ENCODE measurements at regions not wholly inside any gene's neighbourhood (a gene's known extent, or its start where the extent isn't known, plus 50 kb on each side); places are given as distances from the start of the nearest gene placed in this dataset.

DNA sequence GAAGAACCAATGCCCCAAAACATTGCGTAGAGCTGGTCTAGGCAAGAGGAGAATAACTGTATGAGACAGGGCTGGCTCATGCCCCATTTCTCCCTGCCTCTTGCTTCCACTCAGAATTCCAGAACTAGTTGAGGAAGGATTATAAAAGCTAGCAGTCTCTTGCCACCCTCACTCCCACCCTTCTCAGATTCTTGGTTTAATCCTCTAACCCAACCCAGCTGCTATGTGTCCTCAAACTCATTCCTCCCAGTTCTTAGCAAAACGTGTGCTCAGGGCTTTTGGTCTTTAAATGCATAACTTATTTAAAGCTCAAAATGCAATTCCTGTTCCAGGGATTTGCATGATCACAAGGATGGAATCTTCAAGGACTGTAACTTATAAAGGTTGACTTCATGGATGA, 466.3 kb downstream of the COG6 start:
- no peak for DNase-seq

DNA sequence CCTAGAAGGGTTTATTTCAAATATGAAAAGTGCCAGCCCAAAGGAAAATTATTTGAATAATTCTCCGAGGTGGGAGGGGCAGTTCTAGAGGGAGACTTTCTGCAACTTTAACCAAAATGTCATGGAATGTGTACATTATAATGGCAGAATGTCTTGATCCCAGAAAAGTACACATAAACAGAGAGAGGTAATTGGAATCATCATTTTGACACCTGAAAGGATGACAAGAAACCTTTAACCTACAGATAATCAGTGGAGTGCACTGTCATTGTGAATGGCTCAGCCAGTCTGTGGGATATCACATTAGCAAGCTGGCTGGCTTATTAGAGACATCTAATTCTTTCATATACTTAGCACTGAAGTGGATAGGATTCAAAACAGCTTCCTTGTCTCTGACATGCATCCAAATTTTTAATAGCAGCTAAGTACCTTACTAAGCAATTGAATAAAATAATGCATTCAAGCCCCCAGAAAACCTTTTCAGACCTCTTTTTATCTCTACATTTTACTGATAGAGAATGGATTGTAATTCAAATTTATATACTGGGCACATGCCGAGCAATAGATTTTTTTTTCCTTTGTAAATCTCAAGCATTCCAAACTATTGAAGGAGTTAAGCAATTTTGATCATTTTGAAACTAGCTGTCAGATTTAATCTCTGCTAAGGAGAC, 468.6 kb downstream of the COG6 start:
- DNase-seq = peak; percentile 22

- peak; percentile 21 for DNase-seq
Measured at GRCh38 chr13:40124633-40125015, 469.2 kb downstream of the COG6 start.

DNA sequence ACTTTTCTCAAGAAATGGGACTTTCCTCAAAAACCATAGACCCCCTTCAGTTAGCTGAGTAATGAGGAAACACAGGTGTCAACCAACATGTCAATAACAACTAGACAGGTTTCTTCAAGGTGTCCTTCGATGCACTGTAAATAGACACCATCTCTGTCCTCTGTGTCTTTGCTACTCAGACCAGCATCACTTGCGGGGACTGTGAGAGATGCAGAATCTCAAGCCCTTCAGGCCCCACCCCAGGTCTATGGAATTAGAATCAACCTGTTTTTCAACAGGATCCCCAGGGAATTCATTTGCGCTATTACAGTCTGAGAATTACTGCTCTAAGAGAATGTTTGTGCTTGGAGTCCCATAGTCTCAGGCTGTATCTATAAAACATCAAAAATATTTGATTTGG, 469.9 kb downstream of the COG6 start:
- DNase-seq = no peak

DNA sequence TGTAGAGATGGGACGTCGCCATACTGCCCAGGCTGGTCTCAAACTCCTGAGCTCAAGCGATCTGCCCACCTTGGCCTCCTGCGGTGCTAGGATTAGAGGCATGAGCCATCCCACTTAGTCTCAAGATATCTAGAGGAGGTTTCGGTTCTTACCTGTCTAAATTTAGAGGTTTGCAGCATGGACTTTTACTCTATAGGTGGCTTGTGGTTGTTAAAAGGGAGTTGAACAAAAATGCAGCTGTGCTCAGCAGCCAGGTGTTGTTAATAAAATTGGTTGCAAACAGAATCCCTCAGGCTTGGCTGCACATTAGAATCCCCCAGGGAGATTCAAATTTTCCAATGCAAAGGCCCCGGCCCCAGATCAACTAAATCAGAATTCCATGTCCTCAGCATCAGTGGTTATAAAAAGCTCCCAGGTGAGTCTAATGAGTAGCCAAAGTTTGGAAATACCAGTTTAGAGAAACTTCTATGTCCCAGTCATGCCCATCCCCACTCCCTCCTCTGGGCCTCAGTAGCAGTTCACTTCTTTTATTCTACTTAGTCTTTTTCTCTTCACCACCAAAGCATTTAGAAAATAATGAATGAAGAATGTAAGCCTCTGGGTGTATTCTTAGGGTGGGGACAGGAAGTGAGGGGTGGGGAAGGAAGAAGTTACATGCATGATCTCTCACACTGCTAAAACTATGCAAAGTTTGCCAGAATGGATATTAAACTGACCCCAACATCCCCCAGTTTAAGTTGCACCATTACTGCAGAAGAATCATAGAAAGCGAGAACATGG, 471.0 kb downstream of the COG6 start:
- DNase-seq = no peak

DNA sequence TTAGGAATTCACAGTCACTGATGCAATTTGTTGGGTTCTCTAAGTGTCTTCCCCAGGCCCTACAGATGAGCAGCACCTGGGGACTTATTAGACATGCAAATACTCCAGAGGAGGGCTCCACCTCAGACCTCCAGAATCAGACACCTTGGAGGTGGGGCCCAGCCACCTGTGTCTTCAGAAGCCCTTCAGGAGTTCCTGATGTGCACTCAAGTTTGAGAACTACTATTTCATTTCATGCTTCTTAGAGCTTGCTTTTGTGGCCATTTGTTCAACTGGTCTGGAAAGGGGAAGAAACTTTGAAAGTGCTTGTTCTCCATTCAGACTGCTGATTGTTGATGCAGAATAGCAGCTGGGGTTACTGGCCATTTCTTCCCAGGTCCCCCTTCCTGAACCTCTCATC, 472.0 kb downstream of the COG6 start:
- no peak for DNase-seq

DNA sequence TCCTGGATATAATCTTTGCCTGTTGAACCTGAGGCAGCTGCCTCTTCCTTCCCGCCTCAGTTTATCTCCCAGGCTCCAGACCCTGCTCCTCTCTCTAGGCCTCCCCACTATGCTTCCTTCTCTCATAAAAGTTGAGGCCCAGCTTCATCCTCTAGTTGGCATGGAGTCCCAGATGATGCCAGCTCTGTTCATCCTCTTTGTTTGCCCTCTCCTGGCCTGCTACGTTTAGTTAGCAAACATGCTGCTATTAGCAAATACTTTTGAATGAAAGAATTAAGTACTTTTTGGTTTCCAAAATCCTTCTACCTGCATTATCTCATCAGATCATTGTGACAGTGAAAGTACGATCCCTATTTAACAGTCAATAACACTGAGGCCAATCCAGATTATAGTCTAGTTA, 472.5 kb downstream of the COG6 start:
- no peak for DNase-seq

DNA sequence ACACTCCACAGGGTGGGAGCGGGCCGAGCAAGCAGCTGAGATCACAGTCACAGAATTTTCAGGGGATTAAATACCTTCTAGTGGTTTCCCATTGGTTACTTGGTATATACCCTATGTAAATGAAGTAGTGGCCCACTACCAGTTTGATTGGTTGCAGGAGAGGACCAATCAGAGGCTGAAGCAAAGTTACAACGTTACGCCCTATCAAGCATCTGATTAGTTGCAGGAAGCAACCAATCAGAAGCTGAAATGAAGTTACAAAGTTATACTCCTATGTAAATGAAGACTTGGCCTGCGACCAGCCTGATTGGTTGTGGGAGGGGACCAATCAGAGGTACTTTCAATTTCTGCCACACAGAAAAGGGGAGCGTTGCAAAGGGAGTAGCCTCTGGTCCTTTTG, 474.0 kb downstream of the COG6 start:
- DNase-seq = no peak

- DNase-seq = no peak
Measured at GRCh38 chr13:40130871-40131636, 475.6 kb downstream of the COG6 start.

DNA sequence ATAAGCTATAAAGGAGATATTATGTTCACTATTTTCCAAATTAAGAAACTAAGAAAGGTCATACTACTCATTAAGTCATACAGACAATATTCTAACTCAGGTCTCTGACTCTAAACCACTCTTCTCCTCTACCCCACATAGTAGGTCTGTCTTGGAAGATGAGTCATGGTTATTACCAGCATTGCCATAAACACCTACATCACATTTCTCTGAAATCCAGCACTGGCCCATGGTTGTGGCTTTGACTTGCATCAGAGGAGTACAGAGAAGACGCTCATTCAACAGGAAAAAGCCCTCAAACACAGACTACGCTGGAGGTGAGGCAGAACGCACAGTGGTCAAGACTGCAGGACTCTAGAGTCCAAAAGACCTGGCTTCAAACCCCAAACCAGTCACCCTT, 476.8 kb downstream of the COG6 start:
- no peak for DNase-seq

- no peak for DNase-seq
Measured at GRCh38 chr13:40136896-40137295, 481.4 kb downstream of the COG6 start.

DNA sequence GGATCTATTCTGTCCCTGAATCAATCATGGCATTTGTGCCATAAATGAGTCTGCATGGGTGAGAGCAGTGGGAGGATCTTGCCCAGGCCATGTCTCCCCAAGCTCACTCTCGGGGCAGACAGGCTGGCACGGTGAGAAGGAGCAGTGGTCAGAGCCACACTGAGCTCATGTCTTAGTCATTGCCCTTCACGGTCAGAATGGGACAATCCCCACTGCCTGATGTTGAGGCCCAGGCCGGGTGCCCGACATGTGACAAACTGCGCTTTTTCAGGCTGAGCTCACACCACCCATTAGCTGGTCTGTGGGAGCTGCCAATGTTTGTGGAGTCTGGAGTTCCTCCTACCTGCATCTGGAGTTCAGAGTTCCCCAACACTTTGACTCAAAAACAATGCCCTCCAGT, 481.9 kb downstream of the COG6 start:
- DNase-seq = no peak

GRCh38 chr13:40139896-40140520, 484.5 kb downstream of the COG6 start:
- no peak for DNase-seq

- DNase-seq = no peak
Measured at GRCh38 chr13:40141859-40142555, 486.5 kb downstream of the COG6 start.

- DNase-seq = no peak
Measured at GRCh38 chr13:40143106-40143505, 487.6 kb downstream of the COG6 start.

GRCh38 chr13:40143559-40143958, 488.1 kb downstream of the COG6 start:
- DNase-seq = no peak

DNA sequence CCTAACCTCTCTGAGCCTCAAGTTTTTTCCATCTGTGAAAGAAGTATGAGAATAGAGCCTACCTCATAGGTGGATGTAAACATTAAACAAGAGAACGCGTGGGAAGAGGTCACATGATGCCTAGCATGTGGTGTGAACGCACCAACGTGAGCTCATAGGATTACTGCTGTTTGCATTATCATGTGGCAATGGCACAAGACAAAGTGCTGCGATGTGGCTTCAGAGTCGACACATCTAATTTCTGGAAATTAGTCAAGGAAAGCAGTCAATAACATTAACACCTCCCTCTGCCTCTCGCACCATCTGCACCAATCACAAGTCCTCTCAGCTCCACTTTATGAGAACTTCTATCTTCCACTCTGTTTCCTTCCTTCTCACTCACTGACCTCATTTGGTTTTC, 489.7 kb downstream of the COG6 start:
- DNase-seq = no peak

DNA sequence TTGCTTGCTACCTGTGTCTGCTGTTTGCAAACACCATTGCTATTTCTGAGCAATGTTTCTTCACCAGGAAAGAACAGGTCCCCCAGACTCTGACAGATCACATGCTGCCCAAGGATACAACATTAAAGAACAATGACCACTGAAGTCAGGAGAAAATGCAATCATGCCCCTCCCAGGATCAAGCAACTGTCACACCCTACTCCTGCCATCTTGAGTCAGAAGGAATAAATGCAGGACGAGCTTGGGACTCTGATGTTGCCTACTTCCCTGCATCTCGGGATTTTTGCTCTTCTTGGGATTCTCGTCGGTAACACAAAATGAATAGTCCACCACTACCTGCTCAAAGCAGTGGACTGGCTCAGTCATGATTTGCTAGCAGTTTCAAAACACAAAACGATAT, 490.6 kb downstream of the COG6 start:
- DNase-seq = no peak

DNA sequence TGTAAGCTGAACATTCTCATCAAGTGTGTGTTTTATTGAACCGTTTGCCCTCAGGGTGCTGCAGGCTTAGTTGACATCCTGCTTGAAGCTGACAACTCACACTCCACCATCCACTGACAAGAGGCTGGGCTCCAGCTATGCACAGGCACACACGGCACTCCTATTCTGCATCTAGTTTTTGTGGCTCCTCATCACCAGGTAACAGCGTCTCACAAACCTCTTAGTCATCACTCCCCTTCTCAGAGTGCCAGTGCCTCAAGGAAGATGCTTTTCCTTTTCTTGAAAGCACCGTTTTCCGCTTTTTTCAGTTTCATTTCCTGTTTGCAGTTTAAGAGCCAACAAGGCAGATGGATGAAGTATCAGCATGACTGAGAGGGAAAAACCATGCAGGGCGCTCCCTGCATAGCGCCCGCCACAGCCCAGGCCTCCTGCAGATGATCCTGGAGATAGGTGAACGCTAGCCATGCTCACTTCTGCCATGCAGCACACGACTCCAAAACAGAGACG, 491.2 kb downstream of the COG6 start:
- DNase-seq = no peak

DNA sequence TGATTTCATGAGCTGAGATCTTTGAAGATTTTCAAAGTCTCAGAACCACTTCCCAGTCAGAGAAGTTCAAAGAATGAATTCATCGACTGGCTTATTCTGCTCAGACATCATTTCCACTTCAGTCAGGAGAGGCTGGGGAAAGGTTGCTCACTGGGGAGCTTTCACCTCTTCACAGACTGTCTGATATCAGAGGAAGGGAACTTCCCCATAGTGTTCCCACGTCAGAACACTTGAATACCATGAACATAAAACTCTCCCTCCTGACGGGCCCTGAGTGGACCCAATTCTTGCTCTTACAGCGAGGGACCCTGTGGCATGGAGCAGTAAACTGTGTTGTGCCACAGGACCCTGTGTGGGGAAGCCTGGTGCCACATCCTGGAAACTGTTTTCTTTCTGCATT, 492.6 kb downstream of the COG6 start:
- DNase-seq = no peak

DNA sequence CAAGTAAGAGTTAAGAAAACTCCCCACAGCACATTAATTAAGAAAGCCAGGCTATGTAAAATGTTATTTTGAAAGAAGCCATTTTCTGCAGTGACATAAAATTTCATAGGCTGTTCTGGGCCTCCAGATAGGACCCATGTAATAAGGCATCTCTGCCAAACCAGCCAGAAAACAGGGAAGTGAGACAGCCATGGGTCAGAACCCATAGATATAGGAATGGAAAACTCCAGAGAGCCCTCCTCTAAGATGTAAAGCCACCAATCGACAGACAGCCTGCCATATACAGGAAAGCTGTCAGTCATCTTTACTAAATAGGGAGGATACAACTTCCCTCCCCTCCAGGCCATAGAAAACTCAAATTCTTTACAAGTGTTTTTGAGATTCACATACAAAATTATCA, 493.3 kb downstream of the COG6 start:
- DNase-seq = no peak

- no peak for DNase-seq
Measured at GRCh38 chr13:40149611-40150274, 494.3 kb downstream of the COG6 start.

All from eye (tissue), 1 donor.